ENCODE measurements at regions not wholly inside any gene's neighbourhood (a gene's known extent, or its start where the extent isn't known, plus 50 kb on each side); places are given as distances from the start of the nearest gene placed in this dataset.
"Not testable (repeated sequence)": the region's sequence is repeated elsewhere in the genome, so short reads cannot be mapped to it uniquely, and the experiment has no call there.

GRCh38 chr18:43785158-43785557 is 507.9 kb upstream of the SYT4 start:
- Histone ChIP-seq H3K9me3 (no peaks in the 10 kb centered on the region), H3K27me3 (no peaks in the 10 kb centered on the region), H3K4me1 (no peaks in the 10 kb centered on the region), H3K36me3 (no peaks in the 10 kb centered on the region), H3K27ac (no peak overlapping the region), H3K4me3 (no peak overlapping the region)
- intact Hi-C loops (cut with DNase I; ENCODE audit: low total_unique reads) = no loop called here
- in situ Hi-C loops (cut with MboI; ENCODE audit: low sequenced_read_pairs in 4 of 4) = loop anchor here in 1 of 4 donors (25.0 kb wide), 1 partner anchor 1627 kb away; no protein-coding TSS in a partner anchor
- TF ChIP-seq POLR2A (IDR thresholded peaks at IDR 0.05) = no peak
- TF ChIP-seq, protein P1, sequence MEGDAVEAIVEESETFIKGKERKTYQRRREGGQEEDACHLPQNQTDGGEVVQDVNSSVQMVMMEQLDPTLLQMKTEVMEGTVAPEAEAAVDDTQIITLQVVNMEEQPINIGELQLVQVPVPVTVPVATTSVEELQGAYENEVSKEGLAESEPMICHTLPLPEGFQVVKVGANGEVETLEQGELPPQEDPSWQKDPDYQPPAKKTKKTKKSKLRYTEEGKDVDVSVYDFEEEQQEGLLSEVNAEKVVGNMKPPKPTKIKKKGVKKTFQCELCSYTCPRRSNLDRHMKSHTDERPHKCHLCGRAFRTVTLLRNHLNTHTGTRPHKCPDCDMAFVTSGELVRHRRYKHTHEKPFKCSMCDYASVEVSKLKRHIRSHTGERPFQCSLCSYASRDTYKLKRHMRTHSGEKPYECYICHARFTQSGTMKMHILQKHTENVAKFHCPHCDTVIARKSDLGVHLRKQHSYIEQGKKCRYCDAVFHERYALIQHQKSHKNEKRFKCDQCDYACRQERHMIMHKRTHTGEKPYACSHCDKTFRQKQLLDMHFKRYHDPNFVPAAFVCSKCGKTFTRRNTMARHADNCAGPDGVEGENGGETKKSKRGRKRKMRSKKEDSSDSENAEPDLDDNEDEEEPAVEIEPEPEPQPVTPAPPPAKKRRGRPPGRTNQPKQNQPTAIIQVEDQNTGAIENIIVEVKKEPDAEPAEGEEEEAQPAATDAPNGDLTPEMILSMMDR (IDR thresholded peaks at IDR 0.05 in 4 of 5, conservative IDR thresholded peaks at IDR 0.05 in 1 of 5) = no peak
- DNase-seq = no peak
- ATAC-seq = no peak

- Histone ChIP-seq H3K27ac (no peak overlapping the region), H3K36me3 (no peaks in the 10 kb centered on the region), H3K27me3 (no peaks in the 10 kb centered on the region), H3K9me3 (no peaks in the 10 kb centered on the region), H3K4me1 (no peaks in the 10 kb centered on the region), H3K4me3 (no peak overlapping the region)
- ATAC-seq (no peak), DNase-seq (no peak)
- in situ Hi-C loops (cut with MboI; ENCODE audit: low sequenced_read_pairs in 4 of 4) = loop anchor here in 1 of 4 donors (25.0 kb wide), 1 partner anchor 1625 kb away; no protein-coding TSS in a partner anchor
- no peak for TF ChIP-seq POLR2A (IDR thresholded peaks at IDR 0.05)
- TF ChIP-seq, protein P1 (IDR thresholded peaks at IDR 0.05 in 4 of 5, conservative IDR thresholded peaks at IDR 0.05 in 1 of 5) = no peak
- intact Hi-C loops (cut with DNase I; ENCODE audit: low total_unique reads) = no loop called here
Observed at GRCh38 chr18:43786893-43787292, 509.6 kb upstream of the SYT4 start.

DNA sequence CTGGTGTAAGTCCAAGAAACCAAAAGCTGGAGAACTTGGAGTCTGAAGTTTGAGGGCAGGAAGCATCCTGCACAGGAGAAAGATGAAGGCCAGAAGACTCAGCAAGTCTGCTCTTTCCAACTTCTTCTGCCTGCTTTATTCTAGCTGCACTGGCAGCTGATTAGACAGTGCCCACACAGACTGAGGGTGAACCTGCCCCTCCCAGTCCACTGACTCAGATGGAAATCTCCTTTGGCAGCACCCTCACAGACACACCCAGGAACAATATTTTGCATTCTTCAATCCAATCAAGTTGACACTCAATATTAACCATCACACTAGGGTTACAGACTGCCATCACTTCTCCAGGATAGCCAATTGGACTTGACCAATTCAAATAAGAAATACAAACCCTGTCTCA is 510.4 kb upstream of the SYT4 start:
- DNase-seq; H3K4me1 ChIP-seq; H3K27ac ChIP-seq; H3K27me3 ChIP-seq; H3K9me3 ChIP-seq; H3K36me3 ChIP-seq; ATAC-seq; H3K4me3 ChIP-seq; intact Hi-C loops (cut with DNase I; ENCODE audit: low total_unique reads): not testable (repeated sequence)
- in situ Hi-C loops (cut with MboI; ENCODE audit: low sequenced_read_pairs in 4 of 4) = loop anchor here in 1 of 4 donors (25.0 kb wide), 1 partner anchor 1625 kb away; no protein-coding TSS in a partner anchor

DNA sequence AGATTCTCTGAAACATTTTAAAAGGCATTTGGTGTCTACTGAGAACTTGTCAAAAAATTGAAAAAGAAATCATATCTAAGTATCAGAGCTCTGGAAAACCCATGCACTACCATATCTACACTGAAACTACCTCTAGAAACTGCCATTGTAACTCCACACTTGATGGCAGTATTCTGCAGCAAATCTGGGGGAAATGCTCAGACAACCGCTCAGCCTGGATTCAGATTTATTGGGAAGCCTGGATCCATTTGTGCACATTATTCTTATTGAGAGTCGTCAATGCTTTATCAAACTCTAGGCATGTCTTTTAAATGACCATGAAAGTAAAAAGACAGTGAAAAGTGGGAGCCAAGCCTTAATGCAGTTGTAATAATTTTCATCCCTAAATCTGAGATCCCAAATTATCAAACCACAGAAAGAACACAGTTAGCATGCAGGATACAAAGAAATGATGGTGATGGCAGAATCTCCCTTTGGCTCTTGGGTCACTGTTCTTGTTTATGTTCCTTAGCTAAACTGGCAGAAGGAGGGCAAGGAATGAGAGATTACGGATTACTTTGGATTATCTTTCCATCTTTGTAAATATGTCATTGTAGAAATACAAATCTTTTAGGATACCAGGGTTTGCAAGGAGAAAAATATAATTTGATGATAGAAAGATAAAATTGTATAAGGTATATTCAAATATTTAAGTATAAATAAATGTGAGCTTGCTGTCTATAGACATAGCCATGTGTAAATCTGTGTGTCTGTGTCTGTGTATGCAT is 512.1 kb upstream of the SYT4 start:
- H3K27ac ChIP-seq = no peak overlapping the region
- no peaks in the 10 kb centered on the region for H3K27me3 ChIP-seq
- no peak overlapping the region for H3K4me3 ChIP-seq
- H3K9me3 ChIP-seq = no peaks in the 10 kb centered on the region
- in situ Hi-C loops (cut with MboI; ENCODE audit: low sequenced_read_pairs in 4 of 4) (loop anchor here in 1 of 4 donors (25.0 kb wide), 1 partner anchor 1623 kb away; no protein-coding TSS in a partner anchor), intact Hi-C loops (cut with DNase I; ENCODE audit: low total_unique reads) (no loop called here)
- no peaks in the 10 kb centered on the region for H3K36me3 ChIP-seq
- ATAC-seq (no peak), DNase-seq (no peak)
- no peaks in the 10 kb centered on the region for H3K4me1 ChIP-seq
- no peak for TF ChIP-seq POLR2A (IDR thresholded peaks at IDR 0.05)
- TF ChIP-seq, protein P1 (IDR thresholded peaks at IDR 0.05 in 4 of 5, conservative IDR thresholded peaks at IDR 0.05 in 1 of 5) = peak in 1 of 5 experiments; percentile 25

DNA sequence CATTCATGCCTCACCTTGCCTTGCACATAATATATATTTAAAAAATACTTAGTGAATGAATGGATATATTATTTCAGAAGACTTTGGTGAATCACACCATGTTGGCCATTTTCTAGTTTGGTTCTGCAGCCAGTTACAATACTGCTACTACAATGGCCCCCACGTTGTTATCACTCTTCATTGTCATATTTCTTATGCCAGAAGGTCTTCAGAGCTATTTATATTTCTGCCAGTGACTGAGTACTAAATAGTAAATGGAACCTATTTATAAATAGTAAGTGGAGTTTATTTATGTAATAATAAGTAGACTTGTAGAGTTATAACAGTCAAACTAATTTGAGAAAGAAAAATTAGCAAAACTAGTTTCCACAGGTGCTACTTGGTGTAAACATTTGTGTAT is 516.6 kb upstream of the SYT4 start:
- H3K4me3 ChIP-seq = no peak overlapping the region
- H3K27ac ChIP-seq = no peak overlapping the region
- H3K27me3 ChIP-seq = no peaks in the 10 kb centered on the region
- ATAC-seq = no peak
- no peaks in the 10 kb centered on the region for H3K36me3 ChIP-seq
- DNase-seq = no peak
- intact Hi-C loops (cut with DNase I; ENCODE audit: low total_unique reads) (no loop called here), in situ Hi-C loops (cut with MboI; ENCODE audit: low sequenced_read_pairs in 4 of 4) (loop anchor here in 1 of 4 donors (25.0 kb wide), 1 partner anchor 1618 kb away; no protein-coding TSS in a partner anchor)
- TF ChIP-seq, protein P1 (IDR thresholded peaks at IDR 0.05 in 4 of 5, conservative IDR thresholded peaks at IDR 0.05 in 1 of 5) = no peak
- TF ChIP-seq POLR2A (IDR thresholded peaks at IDR 0.05) = no peak
- no peaks in the 10 kb centered on the region for H3K4me1 ChIP-seq
- no peaks in the 10 kb centered on the region for H3K9me3 ChIP-seq
